ENCODE measurements at regions not wholly inside any gene's neighbourhood (a gene's known extent, or its start where the extent isn't known, plus 50 kb on each side); places are given as distances from the start of the nearest gene placed in this dataset.
A peak's percentile ranks its signal among the peaks of the same experiment; 100 is the strongest.

DNA sequence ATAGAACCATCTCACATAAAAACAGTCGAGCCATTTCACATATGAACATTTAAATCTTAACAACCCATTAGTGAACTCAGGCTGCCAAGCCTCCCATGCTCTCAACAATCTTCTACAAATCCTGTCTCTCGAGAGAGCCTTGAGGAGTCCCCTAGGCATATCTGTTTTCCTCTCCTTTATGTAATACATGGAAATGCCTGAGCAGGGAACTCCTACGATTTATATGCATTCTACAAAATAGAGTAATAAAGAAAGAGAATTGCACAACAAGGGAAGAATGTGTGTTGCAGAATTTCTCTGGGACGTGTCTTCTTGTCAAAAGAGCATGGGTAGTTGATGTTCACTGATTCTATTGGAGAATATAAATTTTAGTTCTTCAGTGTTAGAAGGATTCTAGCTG lies 101.8 kb upstream of the VCX2 start:
- 54 to 77% (median 70%) methylated on average over 4 of the region's 4 CpGs for WGBS, 5 donors
- no peak overlapping the region for H3K4me3 ChIP-seq
- TF ChIP-seq, protein P1, sequence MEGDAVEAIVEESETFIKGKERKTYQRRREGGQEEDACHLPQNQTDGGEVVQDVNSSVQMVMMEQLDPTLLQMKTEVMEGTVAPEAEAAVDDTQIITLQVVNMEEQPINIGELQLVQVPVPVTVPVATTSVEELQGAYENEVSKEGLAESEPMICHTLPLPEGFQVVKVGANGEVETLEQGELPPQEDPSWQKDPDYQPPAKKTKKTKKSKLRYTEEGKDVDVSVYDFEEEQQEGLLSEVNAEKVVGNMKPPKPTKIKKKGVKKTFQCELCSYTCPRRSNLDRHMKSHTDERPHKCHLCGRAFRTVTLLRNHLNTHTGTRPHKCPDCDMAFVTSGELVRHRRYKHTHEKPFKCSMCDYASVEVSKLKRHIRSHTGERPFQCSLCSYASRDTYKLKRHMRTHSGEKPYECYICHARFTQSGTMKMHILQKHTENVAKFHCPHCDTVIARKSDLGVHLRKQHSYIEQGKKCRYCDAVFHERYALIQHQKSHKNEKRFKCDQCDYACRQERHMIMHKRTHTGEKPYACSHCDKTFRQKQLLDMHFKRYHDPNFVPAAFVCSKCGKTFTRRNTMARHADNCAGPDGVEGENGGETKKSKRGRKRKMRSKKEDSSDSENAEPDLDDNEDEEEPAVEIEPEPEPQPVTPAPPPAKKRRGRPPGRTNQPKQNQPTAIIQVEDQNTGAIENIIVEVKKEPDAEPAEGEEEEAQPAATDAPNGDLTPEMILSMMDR (IDR thresholded peaks at IDR 0.05) = no peak
- no peak for TF ChIP-seq EP300 (IDR thresholded peaks at IDR 0.05)
- TF ChIP-seq POLR2AphosphoS5 (IDR thresholded peaks at IDR 0.05) = no peak
- no peak for TF ChIP-seq POLR2A (IDR thresholded peaks at IDR 0.05)

DNA sequence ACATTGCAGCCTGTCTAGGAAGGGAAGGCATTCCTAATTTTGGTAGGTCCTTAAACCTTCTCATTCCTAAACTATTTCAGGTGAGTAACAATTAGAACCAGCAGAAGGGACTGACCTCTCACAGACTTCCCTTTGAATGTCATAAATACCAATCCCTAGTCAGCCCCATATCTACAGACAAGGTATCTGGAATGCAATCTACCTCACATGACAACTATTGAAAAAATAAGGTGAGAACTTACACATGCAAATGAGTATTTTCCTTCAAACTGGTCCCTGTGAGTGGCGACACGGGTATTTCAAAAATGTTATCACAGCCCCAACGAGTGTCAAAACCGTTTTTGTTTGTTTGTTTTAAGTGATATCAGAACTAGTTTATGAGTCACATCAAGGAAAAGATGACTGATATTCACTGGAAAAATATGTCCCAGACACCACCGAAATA lies 102.4 kb upstream of the VCX2 start:
- 55 to 73% (median 62%) methylated on average over 5 of the region's 5 CpGs for WGBS, 5 donors
- no peak for DNase-seq

More for the DNA sequence above, 101.8 kb upstream of the VCX2 start:
- Histone ChIP-seq H3K27ac (no peak overlapping the region), H3K4me1 (no peaks in the 10 kb centered on the region), H3K27me3 (no peaks in the 10 kb centered on the region), H3K36me3 (no peaks in the 10 kb centered on the region), H3K9me3 (peaks cover 0 to 10% (median 0%) of the 10 kb centered on the region in 4 donors)
- peak in 1 of 2 donors; percentile 34 for DNase-seq
- intact Hi-C loops (cut with DNase I; ENCODE audit: low total_unique reads) = no loop called here

DNA sequence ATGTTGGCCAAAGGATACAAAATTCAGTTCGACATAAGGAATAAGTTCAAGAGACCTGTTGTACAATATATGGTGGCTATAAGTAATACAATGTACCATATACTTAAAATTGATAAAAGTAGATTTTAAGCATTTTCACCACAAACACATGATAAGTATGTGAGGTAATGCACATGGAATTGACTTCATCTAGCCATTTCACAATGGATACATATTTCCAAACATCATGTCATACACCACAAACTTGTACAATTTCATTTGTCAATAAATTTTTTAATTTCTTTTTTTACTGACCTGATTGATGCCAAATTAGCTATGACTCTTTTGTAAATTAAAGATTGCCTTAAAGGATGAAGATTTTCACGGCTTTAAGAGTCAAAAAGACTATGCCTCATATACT lies 103.1 kb upstream of the VCX2 start:
- Histone ChIP-seq H3K27ac (no peak overlapping the region), H3K9me3 (peaks cover 0 to 10% (median 0%) of the 10 kb centered on the region in 4 donors), H3K27me3 (no peaks in the 10 kb centered on the region), H3K36me3 (no peaks in the 10 kb centered on the region), H3K4me1 (no peaks in the 10 kb centered on the region), H3K4me3 (no peak overlapping the region)
- intact Hi-C loops (cut with DNase I; ENCODE audit: low total_unique reads) = no loop called here
- no peak for DNase-seq
- TF ChIP-seq POLR2AphosphoS5 (IDR thresholded peaks at IDR 0.05) (no peak), POLR2A (IDR thresholded peaks at IDR 0.05) (no peak), EP300 (IDR thresholded peaks at IDR 0.05) (no peak)
- TF ChIP-seq, protein P1 (IDR thresholded peaks at IDR 0.05) = no peak
- WGBS, 5 donors = 81 to 95% (median 87%) methylated on average over 2 of the region's 2 CpGs

More for the DNA sequence above, 102.4 kb upstream of the VCX2 start:
- no peak for TF ChIP-seq EP300 (IDR thresholded peaks at IDR 0.05)
- H3K4me3 ChIP-seq = no peak overlapping the region
- intact Hi-C loops (cut with DNase I; ENCODE audit: low total_unique reads) = no loop called here
- H3K27me3 ChIP-seq = no peaks in the 10 kb centered on the region
- no peaks in the 10 kb centered on the region for H3K36me3 ChIP-seq
- H3K27ac ChIP-seq = no peak overlapping the region
- peaks cover 0 to 10% (median 0%) of the 10 kb centered on the region in 4 donors for H3K9me3 ChIP-seq
- no peaks in the 10 kb centered on the region for H3K4me1 ChIP-seq

DNA sequence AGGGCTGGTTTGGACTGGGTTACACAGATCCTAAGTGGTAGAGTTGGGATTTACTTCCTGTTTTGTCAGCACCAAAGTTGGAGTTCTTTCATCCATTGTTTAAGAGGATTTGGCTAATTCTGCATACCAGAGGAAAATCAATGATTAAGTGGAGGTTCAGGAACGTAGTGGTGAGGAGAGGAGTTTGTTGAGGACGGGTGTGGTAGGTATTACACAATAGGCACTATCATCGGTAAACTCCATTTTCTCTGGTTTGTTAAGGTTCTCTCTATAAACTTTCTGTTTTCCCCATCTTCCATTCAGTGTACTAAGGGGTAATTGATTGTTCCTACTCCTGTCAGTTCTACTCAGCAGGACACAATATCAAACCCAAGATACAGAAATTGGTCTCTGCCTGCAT lies 107.5 kb upstream of the VCX2 start:
- H3K9me3 ChIP-seq = peaks cover 0 to 10% (median 0%) of the 10 kb centered on the region in 4 donors
- H3K27ac ChIP-seq = no peak overlapping the region
- WGBS, 5 donors = 40 to 56% (median 48%) methylated on average over 3 of the region's 3 CpGs
- intact Hi-C loops (cut with DNase I; ENCODE audit: low total_unique reads) = no loop called here
- no peak for DNase-seq
- no peaks in the 10 kb centered on the region for H3K36me3 ChIP-seq
- TF ChIP-seq POLR2A (IDR thresholded peaks at IDR 0.05) (no peak), EP300 (IDR thresholded peaks at IDR 0.05) (no peak), POLR2AphosphoS5 (IDR thresholded peaks at IDR 0.05) (no peak)
- TF ChIP-seq, protein P1 (IDR thresholded peaks at IDR 0.05) = no peak
- no peaks in the 10 kb centered on the region for H3K27me3 ChIP-seq
- H3K4me3 ChIP-seq = no peak overlapping the region
- no peaks in the 10 kb centered on the region for H3K4me1 ChIP-seq

DNA sequence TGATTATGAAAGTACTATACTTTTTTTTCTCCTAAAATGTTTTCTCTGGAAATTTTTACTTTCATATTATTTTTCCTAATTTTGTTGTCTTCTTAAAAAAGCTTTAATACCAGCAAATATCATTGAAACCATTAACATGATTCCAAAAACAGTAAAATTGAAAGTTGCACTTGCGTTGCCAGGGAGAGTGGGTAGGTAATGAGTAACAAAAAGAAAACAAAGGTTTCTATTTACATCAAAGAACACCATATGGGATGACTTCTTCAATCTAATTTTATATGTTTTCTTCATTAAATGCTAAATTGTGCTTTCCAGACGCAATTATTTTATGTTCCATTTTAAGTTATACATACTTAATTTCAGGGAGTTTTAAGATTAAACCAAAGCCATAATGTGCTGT lies 108.3 kb upstream of the VCX2 start:
- Histone ChIP-seq H3K9me3 (peaks cover 0 to 10% (median 0%) of the 10 kb centered on the region in 4 donors), H3K27me3 (no peaks in the 10 kb centered on the region), H3K4me3 (no peak overlapping the region), H3K4me1 (no peaks in the 10 kb centered on the region), H3K36me3 (no peaks in the 10 kb centered on the region), H3K27ac (no peak overlapping the region)
- TF ChIP-seq, protein P1 (IDR thresholded peaks at IDR 0.05) = no peak
- TF ChIP-seq POLR2A (IDR thresholded peaks at IDR 0.05) (no peak), POLR2AphosphoS5 (IDR thresholded peaks at IDR 0.05) (no peak), EP300 (IDR thresholded peaks at IDR 0.05) (no peak)
- intact Hi-C loops (cut with DNase I; ENCODE audit: low total_unique reads) = no loop called here
- no peak for DNase-seq
- 47 to 92% (median 87%) methylated on average over 2 of the region's 2 CpGs for WGBS, 5 donors

Measured in stomach (tissue), 8 donors.